Thyroid gland (tissue), 4 donors: ENCODE measurements at regions not wholly inside any gene's neighbourhood (a gene's known extent, or its start where the extent isn't known, plus 50 kb on each side); places are given as distances from the start of the nearest gene placed in this dataset. TPM values are rescaled to one million over a fixed set of nuclear protein-coding genes. Genes with fewer than 3 reads are reported as not detected.

Experiments used
- DNase-seq, 2 donors: peaks; one replicate each; pipeline ENCODE4 v3.0.0-alpha.2; 2019
- H3K27ac ChIP-seq, 3 donors: fragments of 200-600 bp; sonication (generic); 1 replicate in 2 of 3; 2 replicates in 1 of 3; pipeline ENCODE4 v1.5.1; 2016 to 2019; ENCODE audit warnings: mild to moderate bottlenecking in 1 of 3, moderate library complexity in 1 of 3
- H3K27me3 ChIP-seq: fragments of 200-600 bp; sonication (generic); one replicate; pipeline ENCODE4 v1.5.1; 2019
- H3K36me3 ChIP-seq, 2 donors: fragments of 200-600 bp; sonication (generic); one replicate each; pipeline ENCODE4 v1.5.1; 2016 to 2019
- H3K4me1 ChIP-seq, 2 donors: fragments of 200-600 bp; sonication (generic); one replicate each; pipeline ENCODE4 v1.5.1; 2017 to 2019
- H3K4me3 ChIP-seq, 3 donors: fragments of 200-600 bp; sonication (generic); replicated peaks in 1 of 3; 1 replicate in 2 of 3; 2 replicates in 1 of 3; pipeline ENCODE4 v1.5.1; 2016; ENCODE audit warnings: mild to moderate bottlenecking in 1 of 3
- H3K9me3 ChIP-seq: fragments of 200-600 bp; sonication (generic); one replicate; pipeline ENCODE4 v1.5.1; 2017
- POLR2A ChIP-seq, 2 donors: fragments of 450-650 bp; IDR thresholded peaks; one replicate each; pipeline ENCODE4 v1.6.1; 2017; ENCODE audit warnings: antibody characterized with exemption in 2 of 2, mild to moderate bottlenecking in 2 of 2, moderate library complexity in 1 of 2
- WGBS, 2 donors: methylation state at CpG; one replicate each; pipeline ENCODE4 v1.1.5; 2017; 5-methylcytosine and 5-hydroxymethylcytosine counted together
- intact Hi-C: fragments of 100-400 bp; cut with DNase I; formaldehyde crosslinking; loops from one replicate; pipeline ENCODE4 v1.15.1; 2023
- small RNA-seq: library from RNA; depleted of rRNA; stranded (forward); fragments of <200 nt; gene quantifications from one replicate; pipeline ENCODE3, GENCODE V24; 2016
- TF ChIP-seq, protein P1 (sequence below), 6 experiments: fragments of 200-600 bp in 3 of 6; fragments of 450-650 bp in 3 of 6; sonication (generic) in 3 of 6; IDR thresholded peaks; one replicate each; pipeline ENCODE4 v1.5.1; 2016 to 2019; ENCODE audit warnings: antibody characterized with exemption in 6 of 6, mild to moderate bottlenecking in 2 of 6, inconsistent platforms in 1 of 6, moderate library complexity in 1 of 6

DNA sequence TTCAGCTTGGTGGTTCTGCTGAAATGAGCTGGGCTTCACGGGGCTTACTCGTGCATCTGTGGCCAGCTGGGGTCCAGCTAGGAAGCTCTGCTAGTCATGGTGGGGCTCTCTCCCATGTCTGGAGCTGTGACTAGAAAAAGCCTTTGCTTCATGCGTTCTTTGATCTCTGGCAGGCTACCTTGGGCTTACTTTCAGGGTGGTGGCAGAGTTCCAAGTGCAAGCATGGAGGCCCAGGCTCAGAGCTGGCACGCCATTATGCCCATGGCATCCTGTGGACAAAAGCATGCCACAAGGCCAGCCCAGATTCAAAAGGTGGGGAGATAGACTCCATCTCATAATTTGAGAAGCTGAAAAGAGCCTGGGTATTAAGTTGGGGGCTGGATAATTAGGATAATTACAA, 55.4 kb upstream of the GBA3 start:
- Histone ChIP-seq H3K9me3 (no peaks in the 10 kb centered on the region), H3K4me1 (no peaks in the 10 kb centered on the region), H3K36me3 (no peaks in the 10 kb centered on the region), H3K27me3 (no peaks in the 10 kb centered on the region), H3K27ac (no peak overlapping the region), H3K4me3 (no peak overlapping the region)
- intact Hi-C loops: no loop called here
- no peak for TF ChIP-seq POLR2A (IDR thresholded peaks at IDR 0.05)
- TF ChIP-seq, protein P1, sequence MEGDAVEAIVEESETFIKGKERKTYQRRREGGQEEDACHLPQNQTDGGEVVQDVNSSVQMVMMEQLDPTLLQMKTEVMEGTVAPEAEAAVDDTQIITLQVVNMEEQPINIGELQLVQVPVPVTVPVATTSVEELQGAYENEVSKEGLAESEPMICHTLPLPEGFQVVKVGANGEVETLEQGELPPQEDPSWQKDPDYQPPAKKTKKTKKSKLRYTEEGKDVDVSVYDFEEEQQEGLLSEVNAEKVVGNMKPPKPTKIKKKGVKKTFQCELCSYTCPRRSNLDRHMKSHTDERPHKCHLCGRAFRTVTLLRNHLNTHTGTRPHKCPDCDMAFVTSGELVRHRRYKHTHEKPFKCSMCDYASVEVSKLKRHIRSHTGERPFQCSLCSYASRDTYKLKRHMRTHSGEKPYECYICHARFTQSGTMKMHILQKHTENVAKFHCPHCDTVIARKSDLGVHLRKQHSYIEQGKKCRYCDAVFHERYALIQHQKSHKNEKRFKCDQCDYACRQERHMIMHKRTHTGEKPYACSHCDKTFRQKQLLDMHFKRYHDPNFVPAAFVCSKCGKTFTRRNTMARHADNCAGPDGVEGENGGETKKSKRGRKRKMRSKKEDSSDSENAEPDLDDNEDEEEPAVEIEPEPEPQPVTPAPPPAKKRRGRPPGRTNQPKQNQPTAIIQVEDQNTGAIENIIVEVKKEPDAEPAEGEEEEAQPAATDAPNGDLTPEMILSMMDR (IDR thresholded peaks at IDR 0.05): no peak
- DNase-seq: no peak
- WGBS, 2 donors: 86 to 91% methylated on average over 4 of the region's 4 CpGs

Small RNA genes in the stretch of these regions (small RNA-seq; reads per million reads assigned to genes)
- not detected for gene AC098583.1
